CD4-positive, CD25-positive, alpha-beta regulatory T cell (primary cell): ENCODE measurements at regions not wholly inside any gene's neighbourhood (a gene's known extent, or its start where the extent isn't known, plus 50 kb on each side); places are given as distances from the start of the nearest gene placed in this dataset.

Experiments
- ATAC-seq, 2 donors: fragments of 150-1000 bp; cut with Tn5 transposase; one replicate each; pipeline ENCODE4 v1.10.0; 2021; ENCODE audit warnings: low read depth in 2 of 2, moderate number of reproducible peaks in 2 of 2, moderate library complexity in 1 of 2
- DNase-seq, 3 donors: peaks; one replicate each; pipeline versions ENCODE4 v3.0.0 to v3.0.0-alpha.2; 2012 to 2022; ENCODE audit warnings: mixed read lengths in 1 of 3
- H3K27ac ChIP-seq: one replicate; pipeline ENCODE4 v1.7.0; 2013; ENCODE audit warnings: mild to moderate bottlenecking, low read length; ENCODE audit not compliant: insufficient read depth, poor library complexity, severe bottlenecking
- H3K27me3 ChIP-seq: one replicate; pipeline ENCODE4 v1.7.0; 2013; ENCODE audit warnings: low read length; ENCODE audit not compliant: control insufficient read depth, insufficient read depth
- H3K36me3 ChIP-seq: one replicate; pipeline ENCODE4 v1.7.0; 2013; ENCODE audit warnings: mild to moderate bottlenecking, low read length, moderate library complexity; ENCODE audit not compliant: control insufficient read depth, insufficient read depth
- H3K4me1 ChIP-seq: 2 replicates; pipeline ENCODE4 v1.7.0; 2013; ENCODE audit warnings: mild to moderate bottlenecking, low read length; ENCODE audit not compliant: insufficient read depth, control insufficient read depth, poor library complexity, severe bottlenecking
- H3K4me3 ChIP-seq: one replicate; pipeline ENCODE4 v1.7.0; 2013; ENCODE audit warnings: low read depth, mild to moderate bottlenecking, low read length, moderate library complexity
- H3K9me3 ChIP-seq, 2 experiments: 1 replicate in 1 of 2; 2 replicates in 1 of 2; pipeline ENCODE4 v1.7.0; 2013; ENCODE audit warnings: low read length in 2 of 2, mild to moderate bottlenecking in 1 of 2, moderate library complexity in 1 of 2; ENCODE audit not compliant: control insufficient read depth in 2 of 2
- H3K27ac Mint-ChIP-seq, 3 donors: one replicate each; pipeline ENCODE4 v1.8.0; 2020 to 2022; ENCODE audit warnings: mild to moderate bottlenecking in 3 of 3, mixed read lengths in 3 of 3, moderate library complexity in 2 of 3
- H3K27me3 Mint-ChIP-seq: one replicate; pipeline ENCODE4 v1.8.0; 2022; ENCODE audit warnings: mild to moderate bottlenecking, mixed read lengths
- H3K36me3 Mint-ChIP-seq: one replicate; pipeline ENCODE4 v1.8.0; 2020; ENCODE audit warnings: mixed read lengths
- H3K4me1 Mint-ChIP-seq, 4 donors: one replicate each; pipeline ENCODE4 v1.8.0; 2020 to 2022; ENCODE audit warnings: mixed read lengths in 4 of 4, mild to moderate bottlenecking in 1 of 4
- H3K4me3 Mint-ChIP-seq, 4 donors: one replicate each; pipeline ENCODE4 v1.8.0; 2020 to 2022; ENCODE audit warnings: mild to moderate bottlenecking in 4 of 4, mixed read lengths in 4 of 4, moderate library complexity in 3 of 4
- H3K9me3 Mint-ChIP-seq, 7 donors: one replicate each; pipeline ENCODE4 v1.8.0; 2020 to 2022; ENCODE audit warnings: mixed read lengths in 7 of 7, mild to moderate bottlenecking in 3 of 7, moderate library complexity in 2 of 7

GRCh38 chr1:55490547-55490946, 275.4 kb upstream of the USP24 start:
- H3K9me3 Mint-ChIP-seq: peaks cover 0 to 9% (median 3%) of the 10 kb centered on the region in 7 donors
- H3K9me3 ChIP-seq: no peaks in the 10 kb centered on the region
- peaks cover 4% of the 10 kb centered on the region for H3K27me3 Mint-ChIP-seq

DNA sequence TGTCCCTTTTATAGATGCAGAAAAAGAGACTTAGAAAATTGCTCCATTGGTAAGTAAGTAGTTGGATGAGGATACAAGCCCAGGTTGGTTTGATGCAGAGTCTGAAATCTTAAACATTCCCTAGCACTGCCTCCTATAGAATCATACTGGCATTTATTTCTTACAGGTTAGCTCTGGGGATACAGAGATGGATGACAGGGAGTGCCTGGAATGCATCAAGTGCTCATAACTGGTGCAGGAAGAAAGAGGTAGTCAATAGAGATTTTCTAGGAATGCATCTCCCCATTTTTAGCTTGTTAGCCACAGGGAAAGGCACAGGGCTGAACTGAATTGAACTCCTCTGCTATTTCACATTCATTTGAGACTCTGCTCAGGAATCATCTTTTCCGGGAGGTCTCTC, 269.0 kb upstream of the USP24 start:
- Mint-ChIP-seq H3K9me3 (peaks cover 0 to 2% (median 0%) of the 10 kb centered on the region in 7 donors), H3K36me3 (no peaks in the 10 kb centered on the region), H3K27me3 (peaks cover 12% of the 10 kb centered on the region), H3K4me1 (no peaks in the 10 kb centered on the region), H3K4me3 (no peak overlapping the region), H3K27ac (no peak overlapping the region)
- peaks cover 7% of the 10 kb centered on the region for H3K27me3 ChIP-seq
- DNase-seq (no peak), ATAC-seq (no peak)
- no peak overlapping the region for H3K27ac ChIP-seq
- no peaks in the 10 kb centered on the region for H3K36me3 ChIP-seq
- H3K9me3 ChIP-seq: no peaks in the 10 kb centered on the region
- H3K4me3 ChIP-seq: no peak overlapping the region
- no peaks in the 10 kb centered on the region for H3K4me1 ChIP-seq

More at GRCh38 chr1:55490547-55490946, 275.4 kb upstream of the USP24 start:
- H3K36me3 ChIP-seq: no peaks in the 10 kb centered on the region
- H3K27ac Mint-ChIP-seq: no peak overlapping the region
- H3K27ac ChIP-seq: no peak overlapping the region
- ATAC-seq: no peak
- no peaks in the 10 kb centered on the region for H3K4me1 Mint-ChIP-seq
- H3K4me3 Mint-ChIP-seq: no peak overlapping the region
- H3K27me3 ChIP-seq: no peaks in the 10 kb centered on the region
- no peaks in the 10 kb centered on the region for H3K36me3 Mint-ChIP-seq
- no peak overlapping the region for H3K4me3 ChIP-seq
- no peaks in the 10 kb centered on the region for H3K4me1 ChIP-seq
- DNase-seq: no peak

GRCh38 chr1:55483523-55483922, 268.4 kb upstream of the USP24 start:
- no peaks in the 10 kb centered on the region for H3K4me1 ChIP-seq
- no peaks in the 10 kb centered on the region for H3K36me3 Mint-ChIP-seq
- ATAC-seq (no peak), DNase-seq (no peak)
- no peak overlapping the region for H3K27ac ChIP-seq
- peaks cover 0 to 2% (median 0%) of the 10 kb centered on the region in 7 donors for H3K9me3 Mint-ChIP-seq
- H3K4me3 Mint-ChIP-seq: no peak overlapping the region
- H3K27me3 Mint-ChIP-seq: peaks cover 16% of the 10 kb centered on the region
- no peaks in the 10 kb centered on the region for H3K9me3 ChIP-seq
- no peaks in the 10 kb centered on the region for H3K36me3 ChIP-seq
- no peaks in the 10 kb centered on the region for H3K4me1 Mint-ChIP-seq
- H3K27me3 ChIP-seq: peaks cover 7% of the 10 kb centered on the region
- H3K27ac Mint-ChIP-seq: no peak overlapping the region
- H3K4me3 ChIP-seq: no peak overlapping the region

- Mint-ChIP-seq H3K4me1 (no peaks in the 10 kb centered on the region), H3K4me3 (no peak overlapping the region), H3K27ac (no peak overlapping the region), H3K9me3 (peaks cover 0 to 4% (median 0%) of the 10 kb centered on the region in 7 donors), H3K36me3 (no peaks in the 10 kb centered on the region), H3K27me3 (peaks cover 16% of the 10 kb centered on the region)
- no peak overlapping the region for H3K4me3 ChIP-seq
- H3K4me1 ChIP-seq: no peaks in the 10 kb centered on the region
- no peaks in the 10 kb centered on the region for H3K9me3 ChIP-seq
- H3K36me3 ChIP-seq: no peaks in the 10 kb centered on the region
- no peak for DNase-seq
- no peak for ATAC-seq
- H3K27me3 ChIP-seq: peaks cover 7% of the 10 kb centered on the region
- no peak overlapping the region for H3K27ac ChIP-seq
Observed at GRCh38 chr1:55481634-55482033, 266.5 kb upstream of the USP24 start.

- H3K36me3 Mint-ChIP-seq: no peaks in the 10 kb centered on the region
- Histone ChIP-seq H3K4me1 (no peaks in the 10 kb centered on the region), H3K27me3 (peaks cover 7% of the 10 kb centered on the region), H3K27ac (no peak overlapping the region), H3K9me3 (no peaks in the 10 kb centered on the region), H3K4me3 (no peak overlapping the region), H3K36me3 (no peaks in the 10 kb centered on the region)
- H3K4me3 Mint-ChIP-seq: no peak overlapping the region
- no peaks in the 10 kb centered on the region for H3K4me1 Mint-ChIP-seq
- H3K27me3 Mint-ChIP-seq: peaks cover 16% of the 10 kb centered on the region
- no peak for DNase-seq
- H3K9me3 Mint-ChIP-seq: peaks cover 0 to 4% (median 0%) of the 10 kb centered on the region in 7 donors
- H3K27ac Mint-ChIP-seq: no peak overlapping the region
- ATAC-seq: no peak
Observed at GRCh38 chr1:55480029-55480795, 265.0 kb upstream of the USP24 start.

GRCh38 chr1:55478742-55479141, 263.6 kb upstream of the USP24 start:
- H3K36me3 ChIP-seq: no peaks in the 10 kb centered on the region
- H3K4me1 ChIP-seq: no peaks in the 10 kb centered on the region
- no peaks in the 10 kb centered on the region for H3K4me1 Mint-ChIP-seq
- peaks cover 0 to 4% (median 0%) of the 10 kb centered on the region in 7 donors for H3K9me3 Mint-ChIP-seq
- H3K36me3 Mint-ChIP-seq: no peaks in the 10 kb centered on the region
- no peak overlapping the region for H3K4me3 Mint-ChIP-seq
- peaks cover 2% of the 10 kb centered on the region for H3K27me3 ChIP-seq
- no peak overlapping the region for H3K27ac ChIP-seq
- ATAC-seq (no peak), DNase-seq (peak in 1 of 3 donors; percentile 3)
- H3K4me3 ChIP-seq: no peak overlapping the region
- H3K9me3 ChIP-seq: no peaks in the 10 kb centered on the region
- peaks cover 6% of the 10 kb centered on the region for H3K27me3 Mint-ChIP-seq
- no peak overlapping the region for H3K27ac Mint-ChIP-seq

DNA sequence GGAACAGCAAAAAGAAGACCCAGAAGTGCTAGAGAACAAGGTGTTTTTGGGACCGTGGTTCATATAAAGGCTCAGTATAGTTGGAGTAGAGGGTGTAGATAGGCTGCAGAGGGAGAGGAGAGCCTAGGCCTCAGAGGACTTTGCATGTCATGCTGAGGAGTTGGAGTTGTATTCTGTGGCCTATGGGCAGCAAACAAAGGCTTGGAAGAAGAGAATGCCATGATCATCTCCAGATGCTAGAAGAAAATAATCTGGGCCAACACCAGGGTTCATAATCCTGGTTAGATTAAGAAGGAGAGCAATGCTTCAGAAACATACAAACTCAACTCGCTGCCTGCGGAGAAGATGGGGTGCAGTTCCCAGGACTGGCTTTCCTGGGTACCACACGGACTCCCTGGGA, 262.8 kb upstream of the USP24 start:
- H3K4me3 Mint-ChIP-seq: no peak overlapping the region
- H3K4me1 ChIP-seq: no peaks in the 10 kb centered on the region
- no peaks in the 10 kb centered on the region for H3K36me3 Mint-ChIP-seq
- no peak overlapping the region for H3K27ac Mint-ChIP-seq
- H3K27ac ChIP-seq: no peak overlapping the region
- no peak for ATAC-seq
- no peaks in the 10 kb centered on the region for H3K4me1 Mint-ChIP-seq
- H3K9me3 ChIP-seq: no peaks in the 10 kb centered on the region
- peaks cover 2% of the 10 kb centered on the region for H3K27me3 ChIP-seq
- H3K9me3 Mint-ChIP-seq: peaks cover 0 to 4% (median 0%) of the 10 kb centered on the region in 7 donors
- no peaks in the 10 kb centered on the region for H3K36me3 ChIP-seq
- no peak for DNase-seq
- H3K4me3 ChIP-seq: no peak overlapping the region
- peaks cover 6% of the 10 kb centered on the region for H3K27me3 Mint-ChIP-seq

DNA sequence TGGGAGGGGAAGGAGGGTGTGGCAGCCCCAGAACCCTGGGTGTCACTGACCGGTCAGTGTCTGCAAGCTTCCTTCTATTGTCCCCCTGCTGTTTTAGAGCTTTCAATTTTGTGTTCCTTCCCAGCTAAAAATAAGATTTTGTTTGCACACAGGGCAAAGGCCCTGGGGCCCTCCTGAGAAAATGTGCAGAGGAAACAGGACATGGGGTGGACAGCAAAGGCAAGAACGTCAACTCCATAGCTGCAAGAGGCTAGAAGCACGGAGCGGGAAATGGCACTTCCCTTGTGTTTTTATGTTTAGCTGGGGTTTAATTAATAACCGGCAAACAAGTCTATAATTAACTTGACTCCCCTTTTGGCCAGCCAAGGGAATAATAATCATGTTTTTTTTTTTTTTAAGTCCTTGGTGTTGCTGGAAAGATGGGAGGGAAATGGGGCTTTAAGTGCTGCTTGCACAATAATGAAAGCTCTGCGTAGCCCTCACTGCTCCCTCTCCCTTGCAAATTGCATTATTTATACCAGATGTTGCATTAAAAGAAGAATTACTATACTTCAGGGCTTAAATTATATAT, 261.4 kb upstream of the USP24 start:
- ATAC-seq: no peak
- no peaks in the 10 kb centered on the region for H3K36me3 Mint-ChIP-seq
- Histone ChIP-seq H3K4me3 (no peak overlapping the region), H3K4me1 (no peaks in the 10 kb centered on the region), H3K27ac (no peak overlapping the region), H3K27me3 (peaks cover under 1% of the 10 kb centered on the region), H3K36me3 (no peaks in the 10 kb centered on the region), H3K9me3 (no peaks in the 10 kb centered on the region)
- no peaks in the 10 kb centered on the region for H3K4me1 Mint-ChIP-seq
- peaks cover 6% of the 10 kb centered on the region for H3K27me3 Mint-ChIP-seq
- peaks cover 0 to 4% (median 0%) of the 10 kb centered on the region in 7 donors for H3K9me3 Mint-ChIP-seq
- no peak overlapping the region for H3K27ac Mint-ChIP-seq
- no peak overlapping the region for H3K4me3 Mint-ChIP-seq
- no peak for DNase-seq
